Activated naive CD4-positive, alpha-beta T cell treated with Interleukin-2 at 50 U/mL for 16 hours (primary cell): ENCODE measurements at regions not wholly inside any gene's neighbourhood (a gene's known extent, or its start where the extent isn't known, plus 50 kb on each side); places are given as distances from the start of the nearest gene placed in this dataset.

Source experiments
- DNase-seq: peaks from one replicate; pipeline ENCODE4 v3.0.0-alpha.2; 2020

GRCh38 chr13:86974251-86974994 is 696.7 kb upstream of the SLITRK5 start:
- no peak for DNase-seq

GRCh38 chr13:86974995-86975328 is 696.2 kb upstream of the SLITRK5 start:
- DNase-seq: no peak

GRCh38 chr13:86976521-86977324 is 694.4 kb upstream of the SLITRK5 start:
- no peak for DNase-seq

GRCh38 chr13:86986448-86986847 is 684.7 kb upstream of the SLITRK5 start:
- no peak for DNase-seq

- DNase-seq: no peak
Measured at GRCh38 chr13:86992251-86992650, 678.9 kb upstream of the SLITRK5 start.

- DNase-seq: no peak
Measured at GRCh38 chr13:87003265-87003664, 667.9 kb upstream of the SLITRK5 start.

GRCh38 chr13:87005511-87005910 is 665.7 kb upstream of the SLITRK5 start:
- no peak for DNase-seq

- no peak for DNase-seq
Measured at GRCh38 chr13:87035526-87035925, 635.6 kb upstream of the SLITRK5 start.

- DNase-seq: no peak
Measured at GRCh38 chr13:87042946-87043345, 628.2 kb upstream of the SLITRK5 start.

GRCh38 chr13:87052731-87053130 is 618.4 kb upstream of the SLITRK5 start:
- DNase-seq: no peak

GRCh38 chr13:87057807-87058520 is 613.2 kb upstream of the SLITRK5 start:
- no peak for DNase-seq

GRCh38 chr13:87058786-87059329 is 612.3 kb upstream of the SLITRK5 start:
- no peak for DNase-seq

- DNase-seq: no peak
Measured at GRCh38 chr13:87078947-87079795, 592.0 kb upstream of the SLITRK5 start.

GRCh38 chr13:87080100-87080779 is 590.9 kb upstream of the SLITRK5 start:
- DNase-seq: no peak

GRCh38 chr13:87084192-87084591 is 587.0 kb upstream of the SLITRK5 start:
- DNase-seq: no peak

- no peak for DNase-seq
Measured at GRCh38 chr13:87087741-87088140, 583.4 kb upstream of the SLITRK5 start.

GRCh38 chr13:87089391-87089790 is 581.8 kb upstream of the SLITRK5 start:
- no peak for DNase-seq

- no peak for DNase-seq
Measured at GRCh38 chr13:87093399-87093798, 577.8 kb upstream of the SLITRK5 start.

GRCh38 chr13:87094646-87095045 is 576.5 kb upstream of the SLITRK5 start:
- DNase-seq: no peak

- no peak for DNase-seq
Measured at GRCh38 chr13:87100431-87100830, 570.7 kb upstream of the SLITRK5 start.

- no peak for DNase-seq
Measured at GRCh38 chr13:87107651-87108050, 563.5 kb upstream of the SLITRK5 start.

- no peak for DNase-seq
Measured at GRCh38 chr13:87120476-87120875, 550.7 kb upstream of the SLITRK5 start.
